ENCODE measurements at regions not wholly inside any gene's neighbourhood (a gene's known extent, or its start where the extent isn't known, plus 50 kb on each side); places are given as distances from the start of the nearest gene placed in this dataset.

DNA sequence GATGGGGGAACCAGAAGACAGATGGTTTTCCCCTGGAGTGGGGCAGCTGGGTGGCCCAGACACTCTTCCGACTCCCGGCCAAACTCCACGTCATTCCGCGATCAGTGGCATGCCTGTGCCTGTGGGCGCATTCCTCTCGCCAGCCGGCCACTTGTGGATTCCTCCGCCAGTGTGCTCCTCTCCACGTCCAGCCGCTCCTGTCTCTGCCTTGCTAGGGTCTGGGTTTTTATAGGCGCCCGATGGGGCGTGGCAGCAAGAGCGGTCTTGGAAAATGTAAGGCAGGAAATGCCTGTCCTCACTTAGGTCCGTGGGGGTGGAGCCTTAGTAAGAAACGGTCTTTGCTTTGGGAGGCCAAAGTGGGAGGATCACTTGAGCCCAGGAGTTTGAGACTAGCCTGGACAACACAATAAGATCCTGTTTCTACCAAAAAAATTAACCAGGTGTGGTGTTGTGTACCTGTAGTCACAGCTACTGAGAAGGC is 81.6 kb upstream of the SEPTIN5 start (continued):
- TF ChIP-seq, protein P1, sequence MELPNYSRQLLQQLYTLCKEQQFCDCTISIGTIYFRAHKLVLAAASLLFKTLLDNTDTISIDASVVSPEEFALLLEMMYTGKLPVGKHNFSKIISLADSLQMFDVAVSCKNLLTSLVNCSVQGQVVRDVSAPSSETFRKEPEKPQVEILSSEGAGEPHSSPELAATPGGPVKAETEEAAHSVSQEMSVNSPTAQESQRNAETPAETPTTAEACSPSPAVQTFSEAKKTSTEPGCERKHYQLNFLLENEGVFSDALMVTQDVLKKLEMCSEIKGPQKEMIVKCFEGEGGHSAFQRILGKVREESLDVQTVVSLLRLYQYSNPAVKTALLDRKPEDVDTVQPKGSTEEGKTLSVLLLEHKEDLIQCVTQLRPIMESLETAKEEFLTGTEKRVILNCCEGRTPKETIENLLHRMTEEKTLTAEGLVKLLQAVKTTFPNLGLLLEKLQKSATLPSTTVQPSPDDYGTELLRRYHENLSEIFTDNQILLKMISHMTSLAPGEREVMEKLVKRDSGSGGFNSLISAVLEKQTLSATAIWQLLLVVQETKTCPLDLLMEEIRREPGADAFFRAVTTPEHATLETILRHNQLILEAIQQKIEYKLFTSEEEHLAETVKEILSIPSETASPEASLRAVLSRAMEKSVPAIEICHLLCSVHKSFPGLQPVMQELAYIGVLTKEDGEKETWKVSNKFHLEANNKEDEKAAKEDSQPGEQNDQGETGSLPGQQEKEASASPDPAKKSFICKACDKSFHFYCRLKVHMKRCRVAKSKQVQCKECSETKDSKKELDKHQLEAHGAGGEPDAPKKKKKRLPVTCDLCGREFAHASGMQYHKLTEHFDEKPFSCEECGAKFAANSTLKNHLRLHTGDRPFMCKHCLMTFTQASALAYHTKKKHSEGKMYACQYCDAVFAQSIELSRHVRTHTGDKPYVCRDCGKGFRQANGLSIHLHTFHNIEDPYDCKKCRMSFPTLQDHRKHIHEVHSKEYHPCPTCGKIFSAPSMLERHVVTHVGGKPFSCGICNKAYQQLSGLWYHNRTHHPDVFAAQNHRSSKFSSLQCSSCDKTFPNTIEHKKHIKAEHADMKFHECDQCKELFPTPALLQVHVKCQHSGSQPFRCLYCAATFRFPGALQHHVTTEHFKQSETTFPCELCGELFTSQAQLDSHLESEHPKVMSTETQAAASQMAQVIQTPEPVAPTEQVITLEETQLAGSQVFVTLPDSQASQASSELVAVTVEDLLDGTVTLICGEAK (IDR thresholded peaks at IDR 0.05) = no peak
- TF ChIP-seq, protein P1 (CRISPR knock-in tag; IDR thresholded peaks at IDR 0.05) = no peak
- TF ChIP-seq CC2D1A (IDR thresholded peaks at IDR 0.05) (peak; percentile 88; the same call in 1 of the 2 replicates), ILK (tag; IDR thresholded peaks at IDR 0.05; ENCODE audit: borderline replicate concordance, low read depth) (no peak), CHD4 (IDR thresholded peaks at IDR 0.05; ENCODE audit: insufficient read depth, insufficient replicate concordance, low read depth, low read length, poor library complexity, severe bottlenecking) (peak; percentile 10), ZNF695 (CRISPR knock-in tag; IDR thresholded peaks at IDR 0.05) (no peak), TRIM24 (IDR thresholded peaks at IDR 0.05) (0 out of 4 replicates have a peak, but pooled peaks of 1 of the 2 experiments have one; percentile 7)
- TF ChIP-seq, protein P2, sequence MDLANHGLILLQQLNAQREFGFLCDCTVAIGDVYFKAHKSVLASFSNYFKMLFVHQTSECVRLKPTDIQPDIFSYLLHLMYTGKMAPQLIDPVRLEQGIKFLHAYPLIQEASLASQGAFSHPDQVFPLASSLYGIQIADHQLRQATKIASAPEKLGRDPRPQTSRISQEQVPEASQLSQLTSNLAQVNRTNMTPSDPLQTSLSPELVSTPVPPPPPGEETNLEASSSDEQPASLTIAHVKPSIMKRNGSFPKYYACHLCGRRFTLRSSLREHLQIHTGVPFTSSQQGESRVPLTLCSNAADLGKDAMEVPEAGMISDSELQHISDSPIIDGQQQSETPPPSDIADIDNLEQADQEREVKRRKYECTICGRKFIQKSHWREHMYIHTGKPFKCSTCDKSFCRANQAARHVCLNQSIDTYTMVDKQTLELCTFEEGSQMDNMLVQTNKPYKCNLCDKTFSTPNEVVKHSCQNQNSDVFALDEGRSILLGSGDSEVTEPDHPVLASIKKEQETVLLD (IDR thresholded peaks at IDR 0.05) = no peak
- TF ChIP-seq, protein P3, sequence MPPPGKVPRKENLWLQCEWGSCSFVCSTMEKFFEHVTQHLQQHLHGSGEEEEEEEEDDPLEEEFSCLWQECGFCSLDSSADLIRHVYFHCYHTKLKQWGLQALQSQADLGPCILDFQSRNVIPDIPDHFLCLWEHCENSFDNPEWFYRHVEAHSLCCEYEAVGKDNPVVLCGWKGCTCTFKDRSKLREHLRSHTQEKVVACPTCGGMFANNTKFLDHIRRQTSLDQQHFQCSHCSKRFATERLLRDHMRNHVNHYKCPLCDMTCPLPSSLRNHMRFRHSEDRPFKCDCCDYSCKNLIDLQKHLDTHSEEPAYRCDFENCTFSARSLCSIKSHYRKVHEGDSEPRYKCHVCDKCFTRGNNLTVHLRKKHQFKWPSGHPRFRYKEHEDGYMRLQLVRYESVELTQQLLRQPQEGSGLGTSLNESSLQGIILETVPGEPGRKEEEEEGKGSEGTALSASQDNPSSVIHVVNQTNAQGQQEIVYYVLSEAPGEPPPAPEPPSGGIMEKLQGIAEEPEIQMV (tag; conservative IDR thresholded peaks at IDR 0.05; ENCODE audit: low read depth) = peak; percentile 99
- TF ChIP-seq, protein P4, sequence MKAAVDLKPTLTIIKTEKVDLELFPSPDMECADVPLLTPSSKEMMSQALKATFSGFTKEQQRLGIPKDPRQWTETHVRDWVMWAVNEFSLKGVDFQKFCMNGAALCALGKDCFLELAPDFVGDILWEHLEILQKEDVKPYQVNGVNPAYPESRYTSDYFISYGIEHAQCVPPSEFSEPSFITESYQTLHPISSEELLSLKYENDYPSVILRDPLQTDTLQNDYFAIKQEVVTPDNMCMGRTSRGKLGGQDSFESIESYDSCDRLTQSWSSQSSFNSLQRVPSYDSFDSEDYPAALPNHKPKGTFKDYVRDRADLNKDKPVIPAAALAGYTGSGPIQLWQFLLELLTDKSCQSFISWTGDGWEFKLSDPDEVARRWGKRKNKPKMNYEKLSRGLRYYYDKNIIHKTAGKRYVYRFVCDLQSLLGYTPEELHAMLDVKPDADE (conservative IDR thresholded peaks at IDR 0.05; ENCODE audit: control insufficient read depth, low read depth, low read length) = peak; percentile 16; the same call in 1 of the 2 replicates
